SH-SY5Y (cell line): ENCODE measurements at regions not wholly inside any gene's neighbourhood (a gene's known extent, or its start where the extent isn't known, plus 50 kb on each side); places are given as distances from the start of the nearest gene placed in this dataset.

Experiments used
- GATA2 ChIP-seq: IDR thresholded peaks from 2 replicates; pipeline ENCODE4 v1.6.1; 2011; ENCODE audit warnings: mild to moderate bottlenecking, low read depth, low read length
- GATA3 ChIP-seq: IDR thresholded peaks from 2 replicates; pipeline ENCODE4 v1.6.1; 2011; ENCODE audit warnings: low read depth, mild to moderate bottlenecking, low read length, moderate library complexity

GRCh38 chr10:2207246-2207922 lies 470.1 kb upstream of the ADARB2 start:
- TF ChIP-seq GATA2 (no peak), GATA3 (no peak)

GRCh38 chr10:2205406-2205805 lies 468.1 kb upstream of the ADARB2 start:
- TF ChIP-seq GATA3: no peak

GRCh38 chr10:2202401-2202800 lies 465.1 kb upstream of the ADARB2 start:
- TF ChIP-seq GATA3 (no peak), GATA2 (no peak)

- TF ChIP-seq GATA2 (no peak), GATA3 (no peak)
Observed at GRCh38 chr10:2201534-2202099, 464.3 kb upstream of the ADARB2 start.

GRCh38 chr10:2197663-2198062 lies 460.3 kb upstream of the ADARB2 start:
- TF ChIP-seq GATA3 (no peak), GATA2 (no peak)

- TF ChIP-seq GATA2 (no peak), GATA3 (no peak)
Observed at GRCh38 chr10:2196272-2196671, 458.9 kb upstream of the ADARB2 start.

- TF ChIP-seq GATA2 (no peak), GATA3 (no peak)
Observed at GRCh38 chr10:2188371-2188770, 451.0 kb upstream of the ADARB2 start.

- no peak for TF ChIP-seq GATA2
- TF ChIP-seq GATA3: no peak
Observed at GRCh38 chr10:2173327-2173726, 436.0 kb upstream of the ADARB2 start.

GRCh38 chr10:2165771-2166460 lies 428.6 kb upstream of the ADARB2 start:
- TF ChIP-seq GATA2 (no peak), GATA3 (no peak)

GRCh38 chr10:2150288-2150687 lies 413.0 kb upstream of the ADARB2 start:
- TF ChIP-seq GATA3: no peak
- TF ChIP-seq GATA2: no peak

GRCh38 chr10:2145926-2146478 lies 408.7 kb upstream of the ADARB2 start:
- TF ChIP-seq GATA3 (no peak), GATA2 (no peak)

- TF ChIP-seq GATA2 (no peak), GATA3 (no peak)
Observed at GRCh38 chr10:2145491-2145890, 408.2 kb upstream of the ADARB2 start.

GRCh38 chr10:2144584-2144983 lies 407.3 kb upstream of the ADARB2 start:
- no peak for TF ChIP-seq GATA3
- no peak for TF ChIP-seq GATA2

GRCh38 chr10:2143213-2143835 lies 406.0 kb upstream of the ADARB2 start:
- TF ChIP-seq GATA2 (no peak), GATA3 (no peak)
